Activated CD8-positive, alpha-beta memory T cell treated with anti-CD3 and anti-CD28 coated beads, Interleukin-2, amount 50 U/mL, for 48 hours (primary cell): ENCODE measurements at regions not wholly inside any gene's neighbourhood (a gene's known extent, or its start where the extent isn't known, plus 50 kb on each side); places are given as distances from the start of the nearest gene placed in this dataset.
"Not testable (repeated sequence)": the region's sequence is repeated elsewhere in the genome, so short reads cannot be mapped to it uniquely, and the experiment has no call there.

Experiments used
- DNase-seq: peaks from one replicate; pipeline ENCODE4 v3.0.0-alpha.2; 2020

DNA sequence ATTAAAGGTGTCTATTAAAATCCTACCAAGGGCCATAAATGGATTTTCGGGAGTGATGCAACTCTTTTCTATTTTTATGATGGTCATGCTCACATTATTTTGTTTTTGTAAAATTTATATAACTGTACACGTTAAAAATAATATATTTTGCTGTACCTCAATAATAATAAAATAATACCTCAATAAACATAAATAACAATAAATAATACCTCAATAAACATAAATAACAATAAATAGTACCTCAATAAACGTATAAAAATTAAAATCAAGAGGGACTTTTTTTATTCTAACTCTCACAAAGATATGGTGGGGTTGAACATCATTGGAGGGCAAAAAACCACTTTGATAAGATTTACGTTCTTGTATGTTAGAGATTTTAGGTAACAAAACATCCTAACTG is 1189.6 kb upstream of the CELF2 start:
- no peak for DNase-seq

- no peak for DNase-seq
Observed at GRCh38 chr10:9833942-9834341, 1183.7 kb upstream of the CELF2 start.

DNA sequence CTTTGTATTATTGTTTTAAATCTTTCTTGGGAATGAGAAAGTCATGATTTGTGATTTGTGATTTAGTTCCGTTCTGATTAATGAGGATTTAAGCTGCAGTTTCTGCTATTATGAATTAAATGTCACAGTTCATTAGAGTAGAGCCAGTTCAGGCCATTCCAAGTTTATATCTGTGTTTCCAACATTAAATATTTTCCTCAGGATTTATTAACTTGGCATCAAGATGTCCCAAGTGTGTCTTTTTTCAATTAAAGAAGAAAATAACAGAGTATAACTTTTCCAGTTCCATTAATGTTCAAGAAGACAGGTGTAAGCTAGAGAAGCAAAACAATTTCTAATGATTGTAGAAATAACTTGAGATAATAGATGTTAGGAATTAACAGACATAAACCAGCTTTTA is 1183.2 kb upstream of the CELF2 start:
- no peak for DNase-seq

DNA sequence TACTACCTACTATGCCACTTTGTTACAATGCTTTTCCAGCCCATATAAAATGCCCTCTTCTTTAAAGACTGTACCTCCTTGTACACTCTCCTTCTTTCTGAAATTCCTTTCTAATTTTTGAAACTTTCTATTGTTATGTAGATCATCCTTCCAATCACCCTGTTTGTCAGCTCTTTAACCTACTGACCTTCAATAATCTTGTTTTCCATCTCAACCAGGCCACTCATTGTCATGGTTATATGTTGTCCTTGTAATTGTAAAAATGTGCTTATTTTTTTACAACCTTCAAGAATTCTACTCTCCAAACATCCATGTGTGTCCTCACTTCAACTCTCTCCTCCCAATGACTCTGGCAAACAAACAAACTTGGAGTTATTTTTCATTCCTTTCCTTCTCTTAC is 1172.6 kb upstream of the CELF2 start:
- DNase-seq: no peak

- no peak for DNase-seq
Observed at GRCh38 chr10:9848278-9848677, 1169.4 kb upstream of the CELF2 start.

GRCh38 chr10:9848981-9849380 is 1168.7 kb upstream of the CELF2 start:
- DNase-seq: no peak

DNA sequence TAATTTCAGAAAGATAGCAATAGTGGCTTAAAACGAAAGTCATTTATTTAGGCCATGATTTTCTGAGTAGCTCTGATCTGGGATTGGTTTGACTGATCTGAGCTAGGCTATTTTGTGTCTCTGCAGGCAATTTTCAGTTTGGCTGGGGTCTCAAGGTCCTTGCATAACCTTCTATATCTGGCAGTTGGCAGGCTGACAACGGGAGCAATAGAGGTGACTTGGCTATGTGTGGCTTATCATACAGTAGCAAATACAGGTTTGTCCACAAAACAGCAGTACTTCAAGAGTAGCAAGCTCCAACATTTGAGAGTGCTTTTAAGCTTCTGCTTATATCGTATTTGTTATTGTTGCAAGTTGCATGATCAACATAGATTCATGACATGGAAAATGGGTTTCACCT is 1167.3 kb upstream of the CELF2 start:
- no peak for DNase-seq

- DNase-seq: no peak
Observed at GRCh38 chr10:9851808-9852207, 1165.9 kb upstream of the CELF2 start.

GRCh38 chr10:9853405-9854355 is 1164.0 kb upstream of the CELF2 start:
- DNase-seq: no peak

DNA sequence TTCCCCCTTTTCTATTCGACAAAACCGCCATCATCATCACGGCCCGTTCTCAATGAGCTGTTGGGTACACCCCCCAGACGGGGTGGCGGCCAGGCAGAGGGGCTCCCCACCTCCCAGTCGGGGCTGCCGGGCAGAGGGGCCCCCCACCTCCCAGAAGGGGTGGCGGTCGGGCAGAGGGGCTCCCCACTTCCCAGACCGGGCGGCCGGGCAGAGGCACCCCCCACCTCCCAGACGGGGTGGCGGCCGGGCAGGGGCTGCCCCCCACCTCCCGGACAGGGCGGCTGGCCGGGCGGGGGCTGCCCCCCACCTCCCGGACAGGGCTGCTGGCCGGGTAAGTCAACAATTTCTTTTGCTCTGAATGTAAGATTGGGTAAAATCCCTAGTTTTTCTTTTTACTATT is 1162.2 kb upstream of the CELF2 start:
- DNase-seq: not testable (repeated sequence)

GRCh38 chr10:9858816-9859215 is 1158.9 kb upstream of the CELF2 start:
- DNase-seq: no peak

DNA sequence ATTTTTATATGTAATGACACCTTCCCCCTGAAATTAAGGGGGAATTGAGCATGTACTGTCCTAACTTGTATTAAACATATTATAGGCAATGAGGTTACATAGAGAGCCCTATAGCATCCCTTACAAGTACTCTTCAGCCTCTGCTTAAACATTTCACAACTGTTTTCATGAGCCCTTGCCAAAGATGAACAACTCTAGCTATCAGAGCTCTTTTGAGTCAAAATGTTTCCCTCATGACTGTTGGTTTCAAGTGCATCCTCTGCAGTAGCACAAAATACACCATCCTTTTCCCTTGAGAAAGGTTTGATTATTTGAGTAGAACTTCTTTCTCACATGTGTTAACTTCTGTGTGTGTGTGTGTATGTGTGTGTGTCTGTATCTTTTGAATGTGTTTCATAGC is 1157.6 kb upstream of the CELF2 start:
- DNase-seq: no peak

- no peak for DNase-seq
Observed at GRCh38 chr10:9863559-9864121, 1154.0 kb upstream of the CELF2 start.

- no peak for DNase-seq
Observed at GRCh38 chr10:9868499-9868898, 1149.2 kb upstream of the CELF2 start.

DNA sequence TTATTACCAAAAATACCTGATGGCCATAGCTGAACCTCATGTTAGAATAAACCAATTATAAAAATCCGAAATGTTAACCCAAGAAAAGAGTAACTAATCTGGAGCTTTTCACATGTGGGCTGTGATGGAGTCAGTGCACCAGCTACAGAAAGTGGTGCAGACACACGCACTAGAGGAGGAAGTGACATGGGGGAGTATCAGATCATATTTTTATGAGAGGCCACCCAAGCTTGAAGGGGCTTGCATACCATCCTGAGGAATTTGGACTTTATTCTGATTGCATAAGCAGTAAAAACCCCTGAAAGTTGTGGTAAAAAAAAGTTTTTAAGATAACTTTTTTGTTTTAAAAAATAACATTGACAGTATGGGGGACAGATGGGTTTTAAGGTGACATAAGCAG is 1148.5 kb upstream of the CELF2 start:
- no peak for DNase-seq

GRCh38 chr10:9869606-9870176 is 1148.0 kb upstream of the CELF2 start:
- no peak for DNase-seq

GRCh38 chr10:9875353-9875752 is 1142.3 kb upstream of the CELF2 start:
- DNase-seq: no peak

- no peak for DNase-seq
Observed at GRCh38 chr10:9877978-9878377, 1139.7 kb upstream of the CELF2 start.

DNA sequence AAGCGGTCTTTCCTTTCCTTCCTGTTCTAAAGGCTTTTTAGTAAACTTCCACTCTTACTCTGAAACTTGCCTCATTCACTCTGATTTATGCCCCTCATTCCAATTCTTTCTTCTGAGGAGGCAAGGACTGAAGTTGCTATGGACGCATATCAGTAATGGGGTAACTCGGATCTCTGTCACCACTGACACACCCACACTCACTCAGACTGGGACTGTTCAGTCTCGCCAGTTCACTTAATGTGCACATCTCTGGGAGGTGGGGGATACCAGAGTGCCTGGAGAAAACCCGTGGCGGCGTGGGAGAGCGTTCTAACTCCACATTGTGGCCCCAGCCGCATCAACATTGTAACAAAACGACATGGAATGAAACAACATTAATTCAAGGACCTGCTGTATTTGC is 1139.3 kb upstream of the CELF2 start:
- no peak for DNase-seq

GRCh38 chr10:9885761-9886160 is 1131.9 kb upstream of the CELF2 start:
- DNase-seq: no peak

DNA sequence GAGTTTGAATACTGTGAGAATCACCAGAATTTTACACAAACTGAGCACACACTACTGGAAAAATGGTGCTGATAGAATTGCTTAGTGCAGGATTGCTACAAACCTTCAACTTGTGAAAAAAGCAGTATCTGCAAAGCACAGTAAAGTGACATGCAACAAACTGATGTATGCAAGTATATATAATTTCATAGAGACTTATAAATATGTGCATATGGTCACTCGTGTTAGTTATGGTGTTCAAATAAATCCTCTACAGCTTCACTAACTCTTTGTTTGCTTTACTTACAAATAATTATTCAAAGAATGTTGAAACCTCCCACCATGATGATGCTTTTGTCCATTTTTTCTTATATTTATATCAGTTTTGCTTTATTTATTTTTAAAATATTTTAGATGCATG is 1130.9 kb upstream of the CELF2 start:
- no peak for DNase-seq

- DNase-seq: no peak
Observed at GRCh38 chr10:9895453-9895852, 1122.2 kb upstream of the CELF2 start.

DNA sequence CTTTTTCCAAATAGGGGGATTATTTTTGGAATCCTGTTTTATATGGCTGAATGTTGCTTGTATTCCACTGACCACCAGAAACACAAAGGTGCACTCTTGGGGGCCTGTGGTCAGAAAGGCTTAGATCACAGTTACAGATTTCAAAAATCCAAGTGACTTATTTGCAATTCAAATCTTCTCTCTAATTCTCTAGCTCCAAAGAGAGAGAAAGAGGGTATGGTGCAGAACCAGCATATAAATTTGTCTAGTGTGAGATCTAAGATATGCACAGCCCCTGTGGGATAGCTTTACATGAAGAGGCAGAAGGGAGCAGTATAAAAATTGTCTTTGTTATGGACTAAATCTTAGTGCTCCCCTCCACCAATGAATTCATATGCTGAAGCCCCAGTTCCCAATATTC is 1121.7 kb upstream of the CELF2 start:
- DNase-seq: no peak
